GM12892 (cell line): ENCODE measurements at regions not wholly inside any gene's neighbourhood (a gene's known extent, or its start where the extent isn't known, plus 50 kb on each side); places are given as distances from the start of the nearest gene placed in this dataset.

Experiments
- DNase-seq: peaks from one replicate; pipeline ENCODE4 v3.0.0; 2011; ENCODE audit not compliant: insufficient read length
- FAIRE-seq: peaks from 2 replicates; lab custom pipeline; 2011; peaks lifted over from hg19 to GRCh38; lab: Jason Lieb, UNC
- POLR2A ChIP-seq: IDR thresholded peaks from 2 replicates; pipeline ENCODE4 v1.6.1; 2011; ENCODE audit warnings: low read depth, low read length, control low read depth
- POLR2AphosphoS5 ChIP-seq: IDR thresholded peaks from 2 replicates; pipeline ENCODE4 v1.6.1; 2011; ENCODE audit warnings: low read depth, low read length, control low read depth
- TAF1 ChIP-seq: IDR thresholded peaks from 2 replicates; pipeline ENCODE4 v1.6.1; 2011; ENCODE audit warnings: low read depth, mild to moderate bottlenecking, control low read depth, low read length, borderline replicate concordance

- FAIRE-seq = no peak
- TF ChIP-seq TAF1 = no peak
- no peak for TF ChIP-seq POLR2A
- DNase-seq = no peak
Measured at GRCh38 chr7:116083796-116084195, 53.2 kb upstream of the TFEC start.

- no peak for TF ChIP-seq TAF1
- no peak for TF ChIP-seq POLR2AphosphoS5
- no peak for TF ChIP-seq POLR2A
- DNase-seq (no peak), FAIRE-seq (no peak)
Measured at GRCh38 chr7:116086547-116087045, 56.0 kb upstream of the TFEC start.

- DNase-seq (no peak), FAIRE-seq (no peak)
- TF ChIP-seq TAF1 = no peak
- no peak for TF ChIP-seq POLR2AphosphoS5
Measured at GRCh38 chr7:116087291-116087690, 56.7 kb upstream of the TFEC start.

GRCh38 chr7:116087984-116088383 lies 57.4 kb upstream of the TFEC start:
- no peak for DNase-seq
- FAIRE-seq = no peak
- TF ChIP-seq POLR2AphosphoS5 (no peak), POLR2A (no peak), TAF1 (no peak)

- no peak for FAIRE-seq
- DNase-seq = no peak
- TF ChIP-seq TAF1 (no peak), POLR2AphosphoS5 (no peak), POLR2A (no peak)
Measured at GRCh38 chr7:116089293-116089692, 58.7 kb upstream of the TFEC start.

GRCh38 chr7:116093516-116094301 lies 63.1 kb upstream of the TFEC start:
- FAIRE-seq = no peak
- no peak for TF ChIP-seq POLR2AphosphoS5
- TF ChIP-seq POLR2A = no peak
- TF ChIP-seq TAF1 = no peak
- DNase-seq = no peak

GRCh38 chr7:116095396-116095795 lies 64.8 kb upstream of the TFEC start:
- TF ChIP-seq POLR2A (no peak), POLR2AphosphoS5 (no peak), TAF1 (no peak)
- FAIRE-seq = no peak
- no peak for DNase-seq

- FAIRE-seq = no peak
- no peak for DNase-seq
- no peak for TF ChIP-seq TAF1
- no peak for TF ChIP-seq POLR2A
- TF ChIP-seq POLR2AphosphoS5 = no peak
Measured at GRCh38 chr7:116097365-116098009, 66.9 kb upstream of the TFEC start.

- FAIRE-seq = no peak
Measured at GRCh38 chr7:116098175-116098574, 67.6 kb upstream of the TFEC start.

GRCh38 chr7:116100626-116101025 lies 70.1 kb upstream of the TFEC start:
- DNase-seq = no peak
- no peak for FAIRE-seq
- no peak for TF ChIP-seq TAF1
- TF ChIP-seq POLR2AphosphoS5 = no peak
- TF ChIP-seq POLR2A = no peak

More at GRCh38 chr7:116098175-116098574, 67.6 kb upstream of the TFEC start:
- TF ChIP-seq POLR2AphosphoS5 = no peak
- TF ChIP-seq POLR2A = no peak
- no peak for TF ChIP-seq TAF1
- DNase-seq = no peak

- DNase-seq (no peak), FAIRE-seq (no peak)
- no peak for TF ChIP-seq POLR2AphosphoS5
- no peak for TF ChIP-seq TAF1
- no peak for TF ChIP-seq POLR2A
Measured at GRCh38 chr7:116101704-116102103, 71.1 kb upstream of the TFEC start.

- DNase-seq (no peak), FAIRE-seq (no peak)
- TF ChIP-seq TAF1 (no peak), POLR2A (no peak), POLR2AphosphoS5 (no peak)
Measured at GRCh38 chr7:116111475-116111874, 80.9 kb upstream of the TFEC start.

- DNase-seq = no peak
- no peak for FAIRE-seq
- no peak for TF ChIP-seq POLR2A
- no peak for TF ChIP-seq TAF1
Measured at GRCh38 chr7:116113310-116113709, 82.7 kb upstream of the TFEC start.
